PC-3 (cell line): ENCODE measurements at regions not wholly inside any gene's neighbourhood (a gene's known extent, or its start where the extent isn't known, plus 50 kb on each side); places are given as distances from the start of the nearest gene placed in this dataset.
A peak's percentile ranks its signal among the peaks of the same experiment; 100 is the strongest.

Experiments used
- ATAC-seq: fragments of 200-7000 bp; cut with Tn5 transposase; 2 replicates; pipeline ENCODE4 v1.9.1; 2020; ENCODE audit warnings: mild to moderate bottlenecking, moderate library complexity
- BruUV-seq: library from RNA; stranded (reverse); fragments of 400-500 nt; replicated peaks from 2 replicates; lab custom pipeline; 2021; lab: Mats Ljungman, UMichigan
- CTCF ChIA-PET: fragments of 300-600 bp; sonication (Branson Sonifier 250); formaldehyde crosslinking; loops from one replicate; lab custom pipeline; 2022; ENCODE audit warnings: antibody characterized with exemption; lab: Charles Lee
- POLR2A ChIA-PET: fragments of 300-600 bp; sonication (Branson Sonifier 250); formaldehyde crosslinking; loops from one replicate; lab custom pipeline; 2022; ENCODE audit warnings: antibody characterized with exemption; ENCODE audit not compliant: unreplicated experiment; lab: Charles Lee
- DNase-seq: peaks from one replicate; pipeline ENCODE4 v3.0.0-alpha.2; 2015
- H2AFZ ChIP-seq: fragments of 300-600 bp; sonication (generic); 2 replicates; pipeline ENCODE4 v1.6.0; 2016; ENCODE audit warnings: antibody characterized with exemption, low read length
- H3F3A ChIP-seq: fragments of 300-600 bp; sonication (generic); one replicate; pipeline ENCODE4 v1.6.0; 2017; ENCODE audit warnings: antibody characterized with exemption, low read length, control low read depth, mild to moderate bottlenecking; ENCODE audit not compliant: unreplicated experiment
- H3K27ac ChIP-seq: fragments of 300-600 bp; sonication (generic); 2 replicates; pipeline ENCODE4 v1.5.1; 2016; ENCODE audit warnings: mild to moderate bottlenecking, low read length
- H3K27me3 ChIP-seq: fragments of 300-600 bp; sonication (generic); 2 replicates; pipeline ENCODE4 v1.6.1; 2016; ENCODE audit warnings: low read length, mixed read lengths
- H3K36me3 ChIP-seq: fragments of 300-600 bp; sonication (generic); 2 replicates; pipeline ENCODE4 v1.6.1; 2016; ENCODE audit warnings: low read depth, mixed run types, low read length, mixed read lengths
- H3K4me1 ChIP-seq: fragments of 300-600 bp; sonication (generic); 2 replicates; pipeline ENCODE4 v1.5.1; 2016; ENCODE audit warnings: low read length; ENCODE audit not compliant: insufficient read depth
- H3K4me2 ChIP-seq: fragments of 300-600 bp; sonication (generic); 2 replicates; pipeline ENCODE4 v1.6.0; 2016; ENCODE audit warnings: low read length
- H3K4me3 ChIP-seq: fragments of 300-600 bp; sonication (generic); 2 replicates; pipeline ENCODE4 v1.5.1; 2016; ENCODE audit warnings: mild to moderate bottlenecking, low read length, mixed read lengths
- H3K79me2 ChIP-seq: fragments of 300-600 bp; sonication (generic); 2 replicates; pipeline ENCODE4 v1.6.1; 2017; ENCODE audit warnings: low read length, mixed read lengths
- H3K9ac ChIP-seq: fragments of 300-600 bp; sonication (generic); 2 replicates; pipeline ENCODE4 v1.6.0; 2016; ENCODE audit warnings: mild to moderate bottlenecking, low read length
- H3K9me2 ChIP-seq: fragments of 300-600 bp; sonication (generic); replicated peaks from 2 replicates; pipeline ENCODE4 v1.6.1; 2016; ENCODE audit warnings: mixed run types, low read length, mixed read lengths
- H3K9me3 ChIP-seq: fragments of 300-600 bp; sonication (generic); 2 replicates; pipeline ENCODE4 v1.6.1; 2016; ENCODE audit warnings: low read length, mixed read lengths
- H4K20me1 ChIP-seq: fragments of 300-600 bp; sonication (generic); 2 replicates; pipeline ENCODE4 v1.6.1; 2016; ENCODE audit warnings: low read length, mixed read lengths
- EZH2 ChIP-seq: fragments of 300-600 bp; sonication (generic); IDR thresholded peaks from one replicate; pipeline ENCODE4 v1.6.1; 2017; ENCODE audit warnings: antibody characterized with exemption, mild to moderate bottlenecking, low read length; ENCODE audit not compliant: unreplicated experiment
- EZH2phosphoT487 ChIP-seq: fragments of 300-600 bp; sonication (generic); IDR thresholded peaks from 2 replicates; pipeline ENCODE4 v1.6.1; 2018; ENCODE audit warnings: mild to moderate bottlenecking, antibody characterized with exemption, low read length, borderline replicate concordance
- intact Hi-C: fragments of 100-400 bp; cut with micrococcal nuclease; formaldehyde crosslinking; loops from 2 replicates; pipeline ENCODE4 v1.9.0; 2023
- TF ChIP-seq, protein P1 (sequence below): fragments of 300-600 bp; sonication (generic); conservative IDR thresholded peaks from 2 replicates; pipeline ENCODE4 v1.5.1; 2017; ENCODE audit warnings: antibody characterized with exemption, low read depth, mild to moderate bottlenecking, low read length

DNA sequence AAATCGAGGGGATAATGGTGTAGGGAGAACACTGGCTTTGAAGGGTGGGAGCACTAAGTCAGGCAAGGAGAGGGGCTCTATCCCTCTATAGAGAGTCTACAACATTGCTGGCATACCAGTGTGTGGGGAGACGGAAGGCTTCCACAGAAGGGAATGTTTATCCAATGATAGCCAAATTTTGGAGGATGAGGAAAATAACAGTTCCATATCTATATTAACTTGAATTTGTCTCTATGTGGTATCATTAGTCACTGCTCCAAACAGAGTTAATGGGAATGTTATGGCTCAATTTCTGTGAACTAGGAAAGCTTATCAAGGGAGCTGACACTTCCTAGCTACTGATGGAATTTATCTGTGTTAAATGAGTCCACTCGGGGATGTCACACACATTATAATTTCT is 208.9 kb upstream of the PHACTR1 start:
- Histone ChIP-seq H3K4me3 (no peak overlapping the region), H3K9ac (no peak overlapping the region), H3K9me3 (no peaks in the 10 kb centered on the region), H3K9me2 (no peaks in the 10 kb centered on the region), H4K20me1 (no peaks in the 10 kb centered on the region), H3K27ac (no peak overlapping the region), H3K4me1 (no peaks in the 10 kb centered on the region), H3F3A (no peaks in the 10 kb centered on the region), H3K79me2 (no peaks in the 10 kb centered on the region), H3K27me3 (no peaks in the 10 kb centered on the region), H3K36me3 (no peaks in the 10 kb centered on the region), H2AFZ (no peak overlapping the region), H3K4me2 (no peak overlapping the region)
- no TSS peak for BruUV-seq
- CTCF ChIA-PET, result no interaction called here
- TF ChIP-seq EZH2 (no peak), EZH2phosphoT487 (no peak)
- TF ChIP-seq, protein P1, sequence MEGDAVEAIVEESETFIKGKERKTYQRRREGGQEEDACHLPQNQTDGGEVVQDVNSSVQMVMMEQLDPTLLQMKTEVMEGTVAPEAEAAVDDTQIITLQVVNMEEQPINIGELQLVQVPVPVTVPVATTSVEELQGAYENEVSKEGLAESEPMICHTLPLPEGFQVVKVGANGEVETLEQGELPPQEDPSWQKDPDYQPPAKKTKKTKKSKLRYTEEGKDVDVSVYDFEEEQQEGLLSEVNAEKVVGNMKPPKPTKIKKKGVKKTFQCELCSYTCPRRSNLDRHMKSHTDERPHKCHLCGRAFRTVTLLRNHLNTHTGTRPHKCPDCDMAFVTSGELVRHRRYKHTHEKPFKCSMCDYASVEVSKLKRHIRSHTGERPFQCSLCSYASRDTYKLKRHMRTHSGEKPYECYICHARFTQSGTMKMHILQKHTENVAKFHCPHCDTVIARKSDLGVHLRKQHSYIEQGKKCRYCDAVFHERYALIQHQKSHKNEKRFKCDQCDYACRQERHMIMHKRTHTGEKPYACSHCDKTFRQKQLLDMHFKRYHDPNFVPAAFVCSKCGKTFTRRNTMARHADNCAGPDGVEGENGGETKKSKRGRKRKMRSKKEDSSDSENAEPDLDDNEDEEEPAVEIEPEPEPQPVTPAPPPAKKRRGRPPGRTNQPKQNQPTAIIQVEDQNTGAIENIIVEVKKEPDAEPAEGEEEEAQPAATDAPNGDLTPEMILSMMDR, result no peak
- POLR2A ChIA-PET, result no interaction called here
- DNase-seq (no peak), ATAC-seq (no peak)
- intact Hi-C loops, result no loop called here

DNA sequence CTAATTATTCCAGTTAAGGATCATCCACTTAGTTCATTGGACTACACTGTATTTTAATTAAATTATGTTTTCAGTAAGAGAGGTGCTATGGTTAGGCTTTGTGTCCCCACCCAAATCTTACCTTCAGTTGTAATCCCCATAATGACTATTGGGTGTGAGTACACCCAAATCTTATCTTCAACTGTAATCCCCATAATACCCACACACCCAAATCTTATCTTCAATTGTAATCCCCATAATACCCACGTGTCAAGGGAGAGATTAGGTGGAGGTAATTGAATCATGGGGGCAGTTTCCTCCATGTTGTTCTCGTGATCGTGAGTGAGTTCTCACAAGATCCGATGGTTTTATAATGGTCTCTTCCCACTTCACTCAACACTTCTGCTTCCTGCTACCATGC is 208.0 kb upstream of the PHACTR1 start:
- DNase-seq (no peak), ATAC-seq (no peak)
- Histone ChIP-seq H3K27ac (no peak overlapping the region), H2AFZ (no peak overlapping the region), H3K4me2 (no peak overlapping the region), H3K9me3 (no peaks in the 10 kb centered on the region), H3K79me2 (no peaks in the 10 kb centered on the region), H3K27me3 (no peaks in the 10 kb centered on the region), H3K9me2 (no peaks in the 10 kb centered on the region), H3K36me3 (no peaks in the 10 kb centered on the region), H4K20me1 (no peaks in the 10 kb centered on the region), H3K4me3 (no peak overlapping the region), H3F3A (no peaks in the 10 kb centered on the region), H3K9ac (no peak overlapping the region), H3K4me1 (no peaks in the 10 kb centered on the region)
- no TSS peak for BruUV-seq
- intact Hi-C loops, result no loop called here
- CTCF ChIA-PET, result no interaction called here
- TF ChIP-seq, protein P1, result no peak
- no peak for TF ChIP-seq EZH2phosphoT487
- TF ChIP-seq EZH2, result no peak
- POLR2A ChIA-PET, result no interaction called here

DNA sequence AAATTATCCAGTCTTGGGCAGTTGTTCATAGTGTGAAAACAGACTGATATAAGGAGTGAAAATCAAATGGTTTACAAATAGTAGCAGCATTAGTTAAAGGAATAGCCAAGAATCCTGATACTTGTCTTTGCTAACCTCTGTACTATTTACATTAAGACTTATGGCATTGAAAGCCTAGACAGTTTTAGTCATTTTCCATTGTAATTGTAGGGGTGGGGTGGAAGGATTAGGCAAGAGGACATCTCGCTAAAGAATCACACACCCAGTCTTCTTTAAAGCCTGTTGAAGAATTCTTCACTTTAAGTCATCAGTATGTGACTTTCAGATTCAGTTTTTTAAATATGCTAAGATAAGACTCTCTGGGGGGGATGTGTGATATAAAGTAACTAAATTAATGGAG is 207.5 kb upstream of the PHACTR1 start:
- Histone ChIP-seq H3K4me1 (no peaks in the 10 kb centered on the region), H3K9me3 (no peaks in the 10 kb centered on the region), H3K79me2 (no peaks in the 10 kb centered on the region), H3K27ac (no peak overlapping the region), H3K9me2 (no peaks in the 10 kb centered on the region), H3K9ac (no peak overlapping the region), H3K4me3 (no peak overlapping the region), H3F3A (no peaks in the 10 kb centered on the region), H3K27me3 (no peaks in the 10 kb centered on the region), H3K4me2 (no peak overlapping the region), H3K36me3 (no peaks in the 10 kb centered on the region), H4K20me1 (no peaks in the 10 kb centered on the region), H2AFZ (no peak overlapping the region)
- BruUV-seq, result no TSS peak
- DNase-seq (peak; percentile 19), ATAC-seq (no peak)
- TF ChIP-seq EZH2phosphoT487 (no peak), EZH2 (no peak)
- TF ChIP-seq, protein P1, result no peak
- intact Hi-C loops, result no loop called here
- CTCF ChIA-PET, result no interaction called here
- POLR2A ChIA-PET, result no interaction called here
